HG02943 (cell line): ENCODE measurements at regions not wholly inside any gene's neighbourhood (a gene's known extent, or its start where the extent isn't known, plus 50 kb on each side); places are given as distances from the start of the nearest gene placed in this dataset.

Experiments used
- ATAC-seq: cut with Tn5 transposase; IDR thresholded peaks from one replicate; pipeline ENCODE4 v1.9.1; 2021; ENCODE audit warnings: mild to moderate bottlenecking, low read depth, moderate library complexity; ENCODE audit not compliant: unreplicated experiment

DNA sequence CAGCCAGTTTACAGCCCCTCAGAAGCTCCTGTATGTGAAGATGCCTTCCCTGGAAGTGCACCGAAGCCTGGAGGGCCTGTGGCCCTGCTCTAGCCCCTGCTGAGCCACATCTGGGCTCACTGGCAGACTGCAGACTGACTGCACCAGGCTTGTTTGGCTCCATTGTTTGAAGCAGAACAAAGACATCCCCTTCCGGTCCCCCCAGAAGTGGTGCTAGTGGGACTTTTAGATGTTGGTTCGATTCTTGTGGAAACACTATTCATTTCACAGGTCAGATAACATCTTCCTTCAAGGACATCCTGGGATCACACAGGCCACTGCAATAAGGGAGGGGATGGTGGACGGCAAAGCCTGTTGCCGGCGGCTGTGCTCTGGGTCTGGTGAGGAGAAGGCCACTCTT, 57.8 kb upstream of the CBLN2 start:
- ATAC-seq, result no peak

DNA sequence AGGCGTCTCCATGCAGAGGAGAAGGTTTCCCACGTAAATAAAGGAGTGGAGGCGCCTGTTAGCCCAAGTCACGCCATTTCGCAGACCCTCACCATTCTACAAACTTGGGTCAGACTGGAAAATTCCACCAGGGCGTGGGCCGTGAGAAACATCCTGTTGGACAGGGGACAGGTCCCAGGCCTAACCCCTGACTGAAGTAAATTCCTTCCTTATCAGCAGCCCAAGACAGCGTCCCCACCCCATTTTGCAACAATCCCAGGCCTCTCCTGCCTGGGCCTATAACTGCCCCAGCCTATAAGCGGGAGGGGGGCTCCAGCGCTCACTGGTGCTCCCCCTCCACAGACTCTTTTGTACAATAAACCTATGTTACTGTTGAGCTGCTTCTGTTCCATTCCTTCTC, 57.3 kb upstream of the CBLN2 start:
- no peak for ATAC-seq
